K562 (cell line): ENCODE measurements at regions not wholly inside any gene's neighbourhood (a gene's known extent, or its start where the extent isn't known, plus 50 kb on each side); places are given as distances from the start of the nearest gene placed in this dataset.

Experiments used
- ATAC-seq: fragments of 200-7000 bp; cut with Tn5 transposase; 3 replicates; pipeline ENCODE4 v1.9.1; 2020; ENCODE audit warnings: moderate library complexity
- BruUV-seq: library from RNA; stranded (reverse); fragments of 400-500 nt; replicated peaks from 2 replicates; lab custom pipeline; 2021; lab: Mats Ljungman, UMichigan
- CTCF ChIA-PET: fragments of 300-600 bp; formaldehyde crosslinking; extraction: SDS; loops from one replicate; lab custom pipeline; 2021; ENCODE audit warnings: low intra/inter-chr PET ratio; lab: Yijun Ruan, JAX
- POLR2A ChIA-PET: fragments of 300-600, 350-650 bp; sonication (Branson Sonifier 250); formaldehyde crosslinking; extraction: SDS; loops from one replicate; lab custom pipeline; 2021; ENCODE audit warnings: antibody characterized with exemption, inconsistent platforms; lab: Yijun Ruan, JAX
- DNase-seq, 4 experiments: peaks; one replicate each; pipeline versions ENCODE4 v3.0.0 to v3.0.0-alpha.2; 2011 to 2018; ENCODE audit warnings: low spot score in 3 of 4, mixed read lengths in 3 of 4; ENCODE audit errors: extremely low read depth in 1 of 4
- FAIRE-seq: peaks from 2 replicates; lab custom pipeline; 2011; peaks lifted over from hg19 to GRCh38; lab: Jason Lieb, UNC
- H2AFZ ChIP-seq: 2 replicates; pipeline ENCODE4 v1.6.0; 2011; ENCODE audit warnings: low read depth, low read length, control low read depth, inconsistent platforms
- H3K27ac ChIP-seq: fragments of 200-600 bp; 3 replicates; pipeline ENCODE4 v1.8.0; 2011; ENCODE audit warnings: low read depth, mild to moderate bottlenecking, control low read depth, inconsistent platforms, low read length, moderate library complexity, mixed read lengths; ENCODE audit errors: extremely low read depth
- H3K27me3 ChIP-seq, 2 experiments: fragments of 300-600 bp in 1 of 2; 2 replicates in 1 of 2; 3 replicates in 1 of 2; pipeline versions ENCODE4 v1.6.0 to v1.8.0; 2011; ENCODE audit warnings: inconsistent platforms in 2 of 2, low read length in 2 of 2, mild to moderate bottlenecking in 1 of 2, mixed read lengths in 1 of 2, moderate library complexity in 1 of 2; ENCODE audit not compliant: control insufficient read depth in 2 of 2, insufficient read depth in 2 of 2
- H3K36me3 ChIP-seq: fragments of 300-600 bp; 3 replicates; pipeline ENCODE4 v1.8.0; 2011; ENCODE audit warnings: mild to moderate bottlenecking, low read length, inconsistent platforms; ENCODE audit not compliant: control insufficient read depth, insufficient read depth
- H3K4me1 ChIP-seq, 2 experiments: fragments of 200-600 bp in 1 of 2; replicated peaks in 1 of 2; 2 replicates in 1 of 2; 3 replicates in 1 of 2; pipeline versions ENCODE4 v1.5.1 to v1.8.0; 2011; ENCODE audit warnings: inconsistent platforms in 2 of 2, low read length in 2 of 2, mild to moderate bottlenecking in 1 of 2, mixed read lengths in 1 of 2, moderate library complexity in 1 of 2; ENCODE audit not compliant: control insufficient read depth in 2 of 2, insufficient read depth in 2 of 2
- H3K4me2 ChIP-seq: 2 replicates; pipeline ENCODE4 v1.6.1; 2011; ENCODE audit warnings: low read length, control low read depth, inconsistent platforms, mixed read lengths; ENCODE audit not compliant: insufficient read depth
- H3K4me3 ChIP-seq: fragments of 200-600 bp; sonication (generic), shearing (Covaris generic); 2 replicates; pipeline ENCODE4 v1.5.1; 2016; ENCODE audit warnings: control low read depth, inconsistent platforms
- H3K79me2 ChIP-seq: fragments of 200-600 bp; 3 replicates; pipeline ENCODE4 v1.8.0; 2011; ENCODE audit warnings: low read length, inconsistent platforms; ENCODE audit not compliant: control insufficient read depth, insufficient read depth
- H3K9ac ChIP-seq, 2 experiments: 2 replicates each; pipeline versions ENCODE4 v1.6.0 to v1.6.1; 2011; ENCODE audit warnings: low read depth in 2 of 2, low read length in 2 of 2, control low read depth in 1 of 2, inconsistent platforms in 1 of 2, mild to moderate bottlenecking in 1 of 2, mixed read lengths in 1 of 2; ENCODE audit not compliant: insufficient read depth in 1 of 2
- H3K9me1 ChIP-seq: one replicate; pipeline ENCODE4 v1.6.0; 2011; ENCODE audit warnings: inconsistent platforms, mild to moderate bottlenecking, low read length, moderate library complexity; ENCODE audit not compliant: control insufficient read depth, insufficient read depth
- H3K9me3 ChIP-seq: replicated peaks from 2 replicates; pipeline ENCODE4 v1.5.1; 2011; ENCODE audit warnings: low read depth, low read length, inconsistent platforms; ENCODE audit not compliant: control insufficient read depth, insufficient read depth
- H4K20me1 ChIP-seq: replicated peaks from 2 replicates; pipeline ENCODE4 v1.6.1; 2011; ENCODE audit warnings: low read length, inconsistent platforms, mixed read lengths; ENCODE audit not compliant: control insufficient read depth, insufficient read depth
- CXXC5 ChIP-seq: fragments of 250-450 bp; sonication (Bioruptor Pico); IDR thresholded peaks from 2 replicates; pipeline ENCODE4 v1.8.0; 2022; ENCODE audit warnings: inconsistent platforms, mild to moderate bottlenecking, moderate library complexity
- MYBL2 ChIP-seq, 2 experiments: fragments of 450-650 bp in 1 of 2; sonication (generic) in 1 of 2; formaldehyde crosslinking in 1 of 2; IDR thresholded peaks; 2 replicates each; pipeline versions ENCODE4 v1.6.1 to v1.8.1; 2017 to 2022; ENCODE audit warnings: borderline replicate concordance in 1 of 2, inconsistent platforms in 1 of 2, low read depth in 1 of 2, mild to moderate bottlenecking in 1 of 2, missing genetic modification reagents in 1 of 2, moderate library complexity in 1 of 2
- PHF20 ChIP-seq: fragments of 450-650 bp; IDR thresholded peaks from 2 replicates; pipeline ENCODE4 v1.6.1; 2018; ENCODE audit not compliant: partially characterized antibody
- RCOR1 ChIP-seq, 2 experiments: IDR thresholded peaks; 2 replicates each; pipeline ENCODE4 v1.6.1; 2012; ENCODE audit warnings: low read depth in 2 of 2, low read length in 2 of 2, borderline replicate concordance in 1 of 2, improper control_type of control experiment in 1 of 2
- SMARCA5 ChIP-seq: fragments of 450-650 bp; IDR thresholded peaks from 2 replicates; pipeline ENCODE4 v1.6.1; 2016
- TCFL5 ChIP-seq: fragments of 250-450 bp; sonication (Bioruptor Pico); conservative IDR thresholded peaks from 2 replicates; pipeline ENCODE4 v1.6.1; 2021; ENCODE audit warnings: mild to moderate bottlenecking, moderate library complexity, matching md5 sums
- THRAP3 ChIP-seq: fragments of 450-650 bp; IDR thresholded peaks from 2 replicates; pipeline ENCODE4 v1.6.1; 2016; ENCODE audit warnings: mild to moderate bottlenecking, inconsistent platforms, borderline replicate concordance
- ZBTB8A ChIP-seq: fragments of 450-650 bp; IDR thresholded peaks from 2 replicates; pipeline ENCODE4 v1.6.1; 2018; ENCODE audit warnings: mild to moderate bottlenecking, moderate library complexity; ENCODE audit not compliant: partially characterized antibody
- ZNF280A ChIP-seq: fragments of 450-650 bp; IDR thresholded peaks from 2 replicates; pipeline ENCODE4 v1.6.1; 2018; ENCODE audit warnings: mild to moderate bottlenecking, low read depth; ENCODE audit not compliant: partially characterized antibody
- WGBS: fragments of 100-300 bp; shearing (Covaris generic); methylation state at CpG from one replicate; pipeline ENCODE4 v1.1.6; 2016; ENCODE audit warnings: low coverage, mixed read lengths; ENCODE audit not compliant: insufficient coverage; ENCODE audit errors: missing lambda C conversion rate; 5-methylcytosine and 5-hydroxymethylcytosine counted together
- in situ Hi-C: fragments of 300-500 bp; cut with MboI; formaldehyde crosslinking; loops from 4 replicates; pipeline ENCODE4 v1.15.0; 2018; ENCODE audit warnings: inconsistent platforms, mixed read lengths
- intact Hi-C: fragments of 100-400 bp; cut with micrococcal nuclease; formaldehyde crosslinking; loops from 2 replicates; pipeline ENCODE4 v1.14.2; 2022

GRCh38 chr17:36808180-36808661 is 129.1 kb upstream of the LHX1 start:
- Histone ChIP-seq H4K20me1 (peaks cover 13% of the 10 kb centered on the region; the same call in 1 of the 2 replicates), H3K4me1 (peaks cover 0 to 9% of the 10 kb centered on the region in 2 experiments; a peak in 2 of 5 replicates), H2AFZ (no peak overlapping the region), H3K9me1 (no peaks in the 10 kb centered on the region), H3K27ac (no peak overlapping the region), H3K36me3 (no peaks in the 10 kb centered on the region)
- in situ Hi-C loops (no loop called here), intact Hi-C loops (no loop called here)
- no TSS peak for BruUV-seq
- no peak for TF ChIP-seq TCFL5
- no peak for TF ChIP-seq RCOR1 (IDR thresholded peaks at IDR 0.05; ENCODE audit: borderline replicate concordance in 1 of 2, low read depth in 2 of 2, low read length in 2 of 2)
- TF ChIP-seq MYBL2 (IDR thresholded peaks at IDR 0.05; ENCODE audit: low read depth) = no peak
- TF ChIP-seq MYBL2 (CRISPR knock-in tag; IDR thresholded peaks at IDR 0.05; ENCODE audit: borderline replicate concordance) = no peak
- no peak for TF ChIP-seq THRAP3
- no peak for TF ChIP-seq ZNF280A
- no peak for TF ChIP-seq PHF20
- TF ChIP-seq ZBTB8A = no peak
- TF ChIP-seq CXXC5 (CRISPR knock-in tag) = no peak
- TF ChIP-seq SMARCA5 = no peak
- TF ChIP-seq, all 486 proteins: peak for 0
- Histone ChIP-seq H3K79me2 (no peaks in the 10 kb centered on the region), H3K4me2 (no peak overlapping the region), H3K4me3 (no peak overlapping the region), H3K27me3 (peaks cover 26 to 49% of the 10 kb centered on the region in 2 experiments), H3K9ac (no peak overlapping the region; a peak in 1 of 4 replicates), H3K9me3 (no peaks in the 10 kb centered on the region)
- CTCF ChIA-PET = no interaction called here
- POLR2A ChIA-PET = no interaction called here
- DNase-seq = peak; percentile 6 to 43 (median 33)
- no peak for FAIRE-seq
- no peak for ATAC-seq
- WGBS = 8% methylated on average over 29 of the region's 60 CpGs
